HG03342 (cell line): ENCODE measurements at regions not wholly inside any gene's neighbourhood (a gene's known extent, or its start where the extent isn't known, plus 50 kb on each side); places are given as distances from the start of the nearest gene placed in this dataset.
"Not testable (repeated sequence)": the region's sequence is repeated elsewhere in the genome, so short reads cannot be mapped to it uniquely, and the experiment has no call there.

Source experiments
- ATAC-seq: cut with Tn5 transposase; IDR thresholded peaks from one replicate; pipeline ENCODE4 v1.9.1; 2021; ENCODE audit warnings: mild to moderate bottlenecking, moderate library complexity; ENCODE audit not compliant: unreplicated experiment

DNA sequence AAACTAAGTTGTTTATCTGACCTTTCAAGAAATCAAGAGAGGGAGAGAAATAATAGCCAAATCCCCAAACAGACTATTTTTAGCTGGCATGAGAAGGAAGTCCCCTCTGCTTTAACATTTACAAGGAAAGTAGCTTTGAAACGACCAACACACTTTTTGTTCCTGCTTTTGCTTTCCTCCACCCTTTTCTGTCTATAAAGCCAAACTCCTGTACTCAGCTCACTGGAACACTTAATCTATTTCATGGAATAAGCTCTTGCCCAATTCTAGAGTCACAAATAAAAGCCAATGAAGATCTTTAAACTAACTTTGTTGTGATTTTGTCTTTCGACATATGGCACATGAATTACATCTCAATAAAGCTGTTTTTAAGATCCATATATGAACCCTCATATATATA lies 86.8 kb upstream of the CCDC71L start:
- no peak for ATAC-seq

DNA sequence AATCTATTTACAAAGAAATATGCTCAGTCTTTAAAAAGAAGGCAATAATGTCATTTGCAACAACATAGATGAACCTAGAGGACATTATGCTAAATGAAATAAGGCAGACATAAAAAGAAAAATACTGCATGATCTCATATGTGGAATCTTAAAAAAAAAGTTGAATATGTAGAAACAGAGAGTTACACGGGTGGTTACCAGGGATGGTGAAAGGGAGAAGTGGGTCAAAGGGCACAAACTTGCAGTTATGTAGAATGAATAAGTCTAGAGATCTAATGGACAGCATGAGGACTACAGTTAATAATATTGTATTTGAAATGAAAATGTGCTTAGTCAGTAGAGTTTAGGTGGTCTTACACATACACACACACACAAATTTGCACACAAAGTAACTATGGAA lies 88.2 kb upstream of the CCDC71L start:
- ATAC-seq: no peak

DNA sequence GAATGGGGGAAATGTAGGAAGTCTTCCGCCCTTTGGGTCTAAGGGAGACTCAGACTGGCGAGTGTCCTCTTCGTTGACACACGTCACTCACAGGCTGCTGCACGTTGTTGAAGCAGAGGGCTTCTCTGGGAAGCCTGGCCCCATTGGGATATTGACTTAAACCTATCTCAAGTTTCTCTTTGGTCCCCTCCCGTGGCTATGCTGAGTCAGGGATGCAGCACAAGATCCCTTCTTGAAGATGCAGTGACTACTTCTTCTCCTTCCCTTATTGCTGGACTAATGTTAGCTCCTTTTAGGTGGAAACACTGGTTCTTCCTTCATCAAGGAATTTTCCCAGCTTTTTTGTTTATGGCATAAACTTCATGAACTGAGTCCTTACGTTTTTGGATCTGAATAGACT lies 89.8 kb upstream of the CCDC71L start:
- no peak for ATAC-seq

DNA sequence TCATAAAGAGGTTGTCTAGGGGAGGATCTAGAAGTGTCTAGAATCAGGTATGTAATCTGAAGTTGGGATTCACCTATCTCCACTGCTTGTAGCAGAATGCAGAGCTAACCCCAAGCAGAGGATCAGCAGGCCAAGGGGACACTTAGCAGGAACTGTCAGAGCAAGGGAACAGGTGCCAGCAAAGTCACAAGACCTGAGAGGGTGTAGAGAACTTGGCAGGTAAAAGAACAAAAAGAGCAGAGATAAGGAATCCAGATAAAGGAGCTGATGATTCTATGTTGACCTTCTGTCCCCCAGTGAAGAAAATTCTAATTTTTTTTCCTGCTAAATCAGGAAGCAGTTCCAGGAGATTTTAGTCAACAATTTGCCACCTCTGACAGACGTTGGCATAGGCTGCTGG lies 91.4 kb upstream of the CCDC71L start:
- ATAC-seq: no peak

DNA sequence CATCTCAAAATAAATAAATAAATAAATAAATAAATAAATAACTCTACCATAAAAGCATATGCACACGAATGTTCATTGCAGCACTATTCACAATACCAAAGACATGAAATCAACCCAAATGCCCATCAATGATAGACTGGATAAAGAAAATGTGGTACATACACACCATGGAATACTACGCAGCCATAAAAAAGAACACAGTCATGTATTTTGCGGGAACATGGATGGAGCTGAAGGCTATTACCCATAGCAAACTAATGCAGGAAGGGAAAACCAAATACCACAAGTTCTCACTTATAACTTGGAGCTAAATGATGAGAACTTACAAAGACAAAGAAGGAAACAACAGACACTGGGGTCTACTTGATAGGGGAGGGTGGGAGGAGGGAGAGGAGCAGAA lies 94.1 kb upstream of the CCDC71L start:
- not testable (repeated sequence) for ATAC-seq

DNA sequence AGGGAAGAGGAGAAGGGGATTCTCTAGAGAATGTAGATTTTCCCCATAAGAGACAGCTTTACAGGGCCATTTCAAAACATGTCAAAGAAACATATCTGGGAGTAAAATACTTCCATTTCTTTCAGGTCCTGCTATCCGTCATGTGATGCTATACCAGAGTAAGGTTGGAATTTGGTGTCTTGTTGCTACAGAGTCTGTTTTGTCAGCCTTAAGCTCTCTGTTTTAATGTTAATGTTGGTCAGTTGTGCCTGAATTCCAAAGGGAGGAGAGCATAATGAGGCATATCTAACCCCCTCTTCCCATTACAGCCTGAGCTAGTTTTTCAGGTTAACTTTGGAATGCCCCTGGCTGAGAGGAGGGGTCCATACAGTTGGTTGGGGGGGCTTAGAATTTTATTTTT lies 94.7 kb upstream of the CCDC71L start:
- no peak for ATAC-seq

DNA sequence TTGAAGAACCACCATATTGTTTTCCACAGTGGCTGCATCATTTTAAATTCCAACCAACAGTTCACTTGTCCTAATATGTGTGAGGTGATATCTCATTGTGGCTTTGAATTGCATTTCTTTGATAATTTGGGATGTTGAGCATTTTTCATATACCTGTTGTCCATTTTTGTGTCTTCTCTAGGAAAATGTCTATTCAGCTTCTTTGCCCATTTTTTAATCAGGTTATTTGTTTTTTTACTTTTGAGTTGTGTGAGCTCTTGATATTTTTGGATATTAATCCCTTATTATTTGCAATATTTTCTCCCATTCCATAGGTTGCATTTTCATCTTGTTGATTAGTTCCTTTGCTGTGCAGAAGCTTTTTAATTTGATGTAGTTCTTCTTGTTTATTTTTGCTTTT lies 95.1 kb upstream of the CCDC71L start:
- no peak for ATAC-seq

DNA sequence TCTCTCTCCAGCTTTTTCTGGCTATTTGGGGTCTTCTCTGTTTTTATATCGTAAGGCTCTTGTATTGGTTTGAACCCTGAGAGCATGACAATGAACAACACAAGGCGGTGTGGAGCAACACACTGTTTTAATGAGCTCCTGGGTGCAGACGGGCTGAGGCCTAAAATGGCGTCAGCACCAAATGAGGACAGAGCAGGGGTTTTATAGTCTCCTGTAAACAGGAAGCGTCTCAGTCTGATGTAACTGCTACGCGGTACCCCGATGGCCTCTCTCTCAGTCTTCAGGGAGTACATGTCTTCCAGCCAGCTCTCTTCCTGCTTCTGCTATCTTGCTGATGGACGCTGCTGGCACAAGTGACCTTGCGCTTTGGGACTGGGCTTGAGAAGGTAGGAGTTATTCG lies 95.9 kb upstream of the CCDC71L start:
- no peak for ATAC-seq

DNA sequence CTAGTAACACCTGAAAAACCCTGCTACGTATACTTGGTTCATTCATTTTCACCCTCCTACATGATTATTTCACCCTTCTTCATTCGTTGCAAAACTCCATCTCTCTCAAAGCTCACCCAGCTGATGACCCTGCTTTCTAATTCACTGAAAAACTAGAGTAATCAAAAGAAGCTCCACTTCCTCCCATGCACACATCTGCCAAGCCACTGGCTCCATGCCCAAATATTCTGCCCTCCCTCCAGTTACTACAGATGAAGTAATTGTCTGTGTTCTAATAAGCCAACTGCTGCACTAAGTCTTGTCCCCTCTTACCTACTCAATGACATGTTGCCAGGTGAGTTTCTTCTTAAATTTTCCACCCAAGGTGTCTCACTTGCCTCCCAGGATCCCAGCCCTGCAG lies 96.9 kb upstream of the CCDC71L start:
- ATAC-seq: no peak

DNA sequence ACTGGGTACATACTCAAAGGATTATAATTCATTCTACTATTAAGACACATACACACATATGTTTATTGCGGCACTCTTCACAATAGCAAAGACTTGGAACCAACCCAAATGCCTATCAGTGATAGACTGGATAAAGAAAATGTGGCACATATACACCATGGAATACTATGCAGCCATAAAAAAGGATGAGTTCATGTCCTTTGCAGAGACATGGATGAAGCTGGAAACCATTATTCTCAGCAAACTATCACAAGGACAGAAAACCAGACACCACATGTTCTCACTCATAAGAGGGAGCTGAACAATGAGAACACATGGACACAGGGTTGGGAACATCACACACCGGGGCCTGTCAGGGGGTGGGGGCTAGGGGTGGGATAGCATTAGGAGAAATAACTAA lies 101.9 kb upstream of the CCDC71L start:
- ATAC-seq: not testable (repeated sequence)

DNA sequence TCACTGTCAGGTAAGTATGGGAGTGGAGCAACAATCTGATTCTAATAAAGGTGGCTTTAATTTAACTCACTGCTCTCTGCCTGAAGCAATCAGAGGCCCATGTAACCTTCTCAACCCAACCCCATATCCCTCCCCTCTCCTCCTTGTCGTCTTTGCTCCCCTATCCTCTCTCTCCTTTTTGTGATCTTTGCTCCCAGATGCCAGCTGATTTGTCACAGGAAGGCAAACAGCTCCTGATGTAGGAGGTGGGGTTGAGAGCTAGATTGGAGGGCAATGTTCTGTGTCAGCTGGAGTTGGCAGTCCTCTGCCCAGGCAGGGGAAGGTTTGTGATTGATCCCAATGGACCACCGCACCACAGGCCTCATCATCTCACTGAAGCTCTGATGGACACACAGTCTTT lies 101.4 kb upstream of the PIK3CG start:
- no peak for ATAC-seq

DNA sequence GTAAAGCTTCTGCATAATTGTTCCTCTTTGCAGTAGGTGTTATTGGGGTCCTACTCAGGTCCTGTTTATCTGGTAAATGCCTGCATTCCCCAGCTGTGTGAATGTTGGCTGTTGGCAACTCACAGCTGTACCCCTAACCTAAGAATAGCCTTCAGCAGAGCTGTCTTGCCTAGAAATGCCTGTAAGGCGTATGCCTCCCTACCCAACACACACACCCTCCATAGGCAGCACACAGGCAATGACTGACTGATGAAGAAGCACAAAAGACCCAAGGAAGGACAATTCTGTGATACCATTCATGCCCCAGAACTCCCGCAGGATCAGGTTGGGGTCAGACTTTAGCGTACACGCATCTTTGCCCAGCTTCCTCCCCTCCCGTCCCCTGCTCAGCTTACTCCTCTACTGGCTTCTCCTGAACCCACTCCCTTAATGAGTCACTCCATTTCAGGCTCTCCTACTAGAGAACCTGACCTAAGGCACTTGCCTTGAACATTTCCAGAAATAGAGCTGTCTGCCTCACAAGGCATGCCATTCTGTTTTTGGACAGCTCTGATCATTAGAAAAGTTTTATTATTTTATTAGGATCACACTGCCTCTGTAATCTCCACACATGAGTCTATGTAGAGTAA lies 99.2 kb upstream of the PIK3CG start:
- no peak for ATAC-seq

DNA sequence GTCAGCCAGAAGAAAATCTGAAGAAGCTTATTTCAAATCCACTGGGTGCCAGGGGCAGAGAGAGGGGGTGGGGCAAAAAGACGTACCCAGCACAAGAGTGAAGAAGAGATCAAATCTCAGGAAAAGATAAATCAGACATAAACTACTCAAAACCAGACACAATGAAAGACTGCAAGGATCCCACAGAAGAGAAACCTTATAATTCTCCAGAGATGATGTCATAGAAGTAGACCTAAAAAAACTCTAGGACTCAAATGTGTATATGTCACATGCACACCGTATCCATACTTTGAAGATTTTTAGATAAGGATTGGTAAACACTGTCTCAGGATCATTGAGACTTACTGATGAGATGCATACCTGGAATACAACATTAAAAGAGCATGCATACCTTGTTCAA lies 98.5 kb upstream of the PIK3CG start:
- ATAC-seq: no peak

DNA sequence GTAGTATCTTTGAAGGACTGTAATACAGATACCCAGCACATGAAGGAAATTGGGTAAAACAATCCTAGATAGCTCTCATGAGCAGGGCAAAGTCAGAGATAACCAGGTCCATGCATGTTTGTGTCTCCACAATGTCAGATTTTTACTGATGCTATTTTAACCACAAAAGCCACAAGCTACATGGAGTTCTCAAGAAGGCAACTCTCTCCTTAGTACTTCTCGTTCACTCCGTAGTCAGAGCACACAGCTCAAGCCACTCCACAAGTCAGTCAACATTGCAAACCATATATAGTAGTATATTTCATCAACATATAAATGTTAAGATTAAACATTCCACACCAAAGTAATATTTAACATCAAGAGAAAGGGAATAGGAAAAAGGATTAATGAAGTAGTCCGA lies 98.0 kb upstream of the PIK3CG start:
- ATAC-seq: no peak

DNA sequence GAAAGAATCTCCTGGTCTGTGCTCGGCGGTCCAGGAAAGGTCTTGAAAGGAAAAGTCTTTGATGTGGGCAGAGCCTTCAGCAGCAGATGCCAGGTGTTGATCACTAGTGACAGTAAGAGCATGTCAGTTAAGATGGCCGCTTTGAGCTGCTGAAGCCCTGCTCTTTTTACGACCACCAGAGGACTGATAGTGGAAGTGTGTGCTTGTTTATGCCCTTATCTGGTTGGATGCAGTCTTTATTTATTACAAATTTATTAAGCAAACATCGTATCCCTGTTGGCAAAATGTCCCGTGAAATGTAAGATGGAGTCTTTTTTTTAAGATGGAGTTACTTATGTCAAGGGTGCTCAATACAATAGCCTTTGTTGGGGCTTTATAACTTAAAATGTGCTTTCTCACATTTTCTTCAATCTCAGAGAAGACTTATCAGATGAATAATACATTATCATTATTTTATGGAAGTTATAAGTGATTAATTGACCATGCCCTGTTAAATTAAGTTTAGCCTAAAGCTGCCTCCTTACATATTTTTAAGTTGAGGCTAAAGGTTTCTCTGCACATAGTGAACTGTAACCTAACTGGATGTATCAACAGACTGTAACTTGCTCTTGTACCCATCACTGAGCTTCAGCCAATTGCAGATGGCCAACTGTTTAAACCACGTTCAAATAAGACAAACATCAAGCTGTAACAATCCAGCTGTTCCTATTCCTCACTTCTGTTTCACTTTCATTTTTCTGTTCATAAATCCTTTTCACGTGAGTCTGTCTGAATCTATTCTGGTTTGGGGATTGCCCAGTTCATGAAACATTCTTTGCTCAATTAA lies 97.4 kb upstream of the PIK3CG start:
- ATAC-seq: peak; percentile 74

DNA sequence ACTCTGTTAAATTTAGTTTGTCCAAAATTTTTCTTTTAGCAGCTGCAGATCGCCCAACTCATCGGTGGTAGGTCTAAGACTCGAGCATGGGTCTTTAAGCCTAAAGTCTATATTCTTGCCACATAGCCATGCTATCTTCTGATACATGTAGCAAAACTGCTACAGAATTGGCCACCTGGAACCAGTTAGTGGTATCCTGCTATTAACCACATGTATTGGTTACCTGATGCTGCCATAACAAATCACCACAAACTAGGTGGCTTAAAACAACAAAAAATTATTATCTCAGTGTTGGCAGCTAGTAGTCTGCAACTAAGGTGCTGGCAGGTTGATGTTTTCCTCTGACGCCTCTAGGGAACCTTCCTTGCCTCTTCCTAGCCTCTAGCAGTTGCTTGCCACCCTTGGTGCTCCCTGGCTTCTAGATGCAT lies 96.7 kb upstream of the PIK3CG start:
- ATAC-seq: peak; percentile 81

DNA sequence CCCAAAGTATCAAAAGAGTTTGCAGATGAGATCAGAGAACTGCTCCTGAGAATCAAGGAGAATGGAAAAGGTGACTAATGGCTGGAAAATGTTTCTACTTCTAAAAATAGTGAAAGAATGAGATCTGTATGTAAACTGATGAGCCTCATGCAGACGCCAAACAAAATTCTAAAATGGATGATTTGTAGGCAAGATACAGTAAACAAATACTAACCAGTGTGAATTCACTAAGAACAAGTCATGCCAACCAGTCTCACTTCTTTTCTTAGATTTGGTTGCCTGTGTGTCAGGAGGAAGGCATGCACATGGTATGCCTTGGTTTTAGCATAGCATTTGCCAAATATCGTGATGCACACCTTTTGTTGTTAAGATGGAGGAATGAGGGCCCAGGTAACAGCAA lies 94.9 kb upstream of the PIK3CG start:
- no peak for ATAC-seq

DNA sequence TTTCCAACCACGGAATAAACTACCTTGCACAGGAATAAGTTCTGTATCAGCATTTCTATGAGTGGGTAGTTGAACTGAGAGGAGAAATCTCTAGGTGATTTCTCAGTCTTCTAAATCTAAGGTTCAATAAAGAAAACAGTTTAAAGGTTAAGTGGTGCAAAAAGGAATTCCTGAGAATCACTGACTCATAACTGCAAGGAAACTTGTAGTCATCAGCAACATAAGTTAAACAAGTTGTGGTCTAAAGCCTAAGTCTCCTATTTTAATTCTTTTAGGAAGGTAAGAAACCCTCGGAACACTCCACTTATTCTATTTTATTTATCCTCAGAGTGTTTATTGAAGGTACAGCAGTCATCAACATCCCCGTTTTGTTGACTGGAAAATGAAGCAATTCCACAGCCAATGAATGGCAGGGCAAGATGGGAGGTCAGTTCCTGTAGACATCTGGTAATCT lies 92.4 kb upstream of the PIK3CG start:
- ATAC-seq: no peak

DNA sequence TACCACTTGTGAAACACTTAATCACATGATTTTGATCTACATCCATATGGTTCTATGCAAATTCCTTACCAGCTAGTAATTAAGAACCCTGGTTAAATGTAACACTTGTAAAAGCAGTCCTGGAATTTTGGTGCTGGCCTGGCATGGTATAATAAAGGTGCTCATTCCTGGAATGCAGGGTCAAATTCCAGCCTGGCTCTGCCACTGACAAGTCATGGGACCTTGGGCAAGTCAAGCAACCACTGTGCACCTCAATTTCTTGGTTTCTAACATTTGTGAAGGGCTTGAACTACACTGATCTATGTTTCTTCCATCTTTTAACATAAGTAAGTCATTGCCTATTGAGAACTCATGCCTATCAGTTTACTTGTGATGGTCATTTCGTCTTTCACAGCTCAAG lies 91.9 kb upstream of the PIK3CG start:
- ATAC-seq: no peak

DNA sequence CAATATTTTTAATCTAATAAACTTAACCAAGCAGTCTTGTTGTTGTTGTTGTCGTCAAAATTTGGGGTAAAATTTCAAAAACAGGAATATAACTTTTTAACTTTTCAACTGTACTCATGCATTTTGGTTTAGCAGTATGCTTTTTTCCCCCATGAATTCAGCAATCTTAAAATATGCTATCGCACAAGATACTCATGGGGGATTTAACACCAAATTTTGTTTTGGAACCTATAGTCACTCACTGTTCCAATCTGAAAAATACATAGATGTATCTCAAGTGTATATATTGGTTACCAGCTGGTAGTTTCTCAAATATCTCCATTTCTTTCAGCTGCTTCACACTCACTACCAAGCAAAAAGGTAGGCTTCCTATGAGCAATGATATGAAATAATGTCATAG lies 91.4 kb upstream of the PIK3CG start:
- no peak for ATAC-seq

DNA sequence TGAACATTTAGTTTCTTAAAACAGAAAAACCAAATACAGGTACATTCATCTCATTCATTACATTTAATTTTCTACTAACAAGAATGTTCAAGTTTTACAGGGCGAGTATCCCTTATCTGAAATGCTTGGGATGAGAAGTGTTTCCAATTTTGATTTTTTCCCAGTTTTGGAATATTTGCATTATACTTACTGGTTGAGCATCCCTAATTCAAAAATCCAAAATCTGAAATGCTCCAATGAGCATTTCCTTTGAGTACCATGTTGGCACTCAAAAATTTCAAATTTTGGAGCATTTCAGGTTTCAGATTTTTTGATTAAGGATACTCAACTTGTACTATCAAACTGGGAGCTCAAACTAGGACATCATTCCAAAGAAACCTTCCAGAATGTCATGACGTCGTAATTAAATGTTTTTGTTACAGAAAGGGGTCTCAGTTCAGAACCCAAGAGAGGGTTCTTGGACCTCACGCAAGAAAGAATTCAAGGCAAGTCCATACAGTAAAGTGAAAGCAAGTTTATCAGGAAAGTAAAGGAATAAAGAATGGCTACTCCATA lies 90.8 kb upstream of the PIK3CG start:
- no peak for ATAC-seq
